NOMO-1 (cell line): ENCODE measurements at regions not wholly inside any gene's neighbourhood (a gene's known extent, or its start where the extent isn't known, plus 50 kb on each side); places are given as distances from the start of the nearest gene placed in this dataset.

Experiments
- DNase-seq, 2 experiments: peaks; one replicate each; lab custom pipeline; 2025; ENCODE audit not compliant: unreplicated experiment in 2 of 2; lab: John Stamatoyannopoulos, UW

DNA sequence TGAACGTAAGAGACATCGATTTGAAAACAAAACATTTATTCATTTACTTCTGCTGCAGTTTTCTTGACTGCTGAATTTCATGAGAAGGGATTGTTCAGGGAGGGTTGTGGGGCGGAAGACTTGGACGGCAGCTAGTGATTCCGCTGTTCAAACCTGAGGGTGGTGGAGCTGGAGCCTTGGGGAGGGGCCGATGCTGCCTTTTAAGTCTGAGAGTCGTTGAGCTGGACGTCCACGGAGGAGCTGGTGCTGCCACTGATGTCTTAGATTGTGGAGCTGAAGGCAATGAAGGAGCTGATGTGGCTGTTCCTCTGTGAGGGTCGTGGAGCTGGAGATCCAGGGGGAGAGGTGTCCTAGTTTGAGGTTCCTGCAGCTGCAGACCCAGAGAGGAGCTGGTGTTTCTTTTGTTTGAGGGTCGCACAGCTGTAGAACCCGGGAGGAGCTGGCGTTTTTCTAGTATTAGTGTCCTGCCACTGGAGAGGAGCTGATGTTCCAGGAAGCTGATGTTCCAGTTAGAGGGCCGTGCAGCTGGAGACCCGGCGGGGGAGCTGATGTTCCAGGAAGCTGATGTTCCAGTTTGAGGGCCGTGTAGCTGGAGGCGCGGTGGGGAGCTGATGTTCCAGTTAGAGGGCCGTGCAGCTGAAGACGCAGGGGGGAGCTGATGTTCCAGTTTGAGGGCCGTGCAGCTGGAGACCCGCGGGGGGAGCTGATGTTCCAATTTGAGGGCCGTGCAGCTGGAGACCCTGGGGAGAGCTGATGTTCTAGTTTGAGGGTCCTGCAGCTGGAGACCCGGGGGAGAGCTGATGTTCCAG, 150.9 kb downstream of the RTP5 start:
- DNase-seq = no peak

DNA sequence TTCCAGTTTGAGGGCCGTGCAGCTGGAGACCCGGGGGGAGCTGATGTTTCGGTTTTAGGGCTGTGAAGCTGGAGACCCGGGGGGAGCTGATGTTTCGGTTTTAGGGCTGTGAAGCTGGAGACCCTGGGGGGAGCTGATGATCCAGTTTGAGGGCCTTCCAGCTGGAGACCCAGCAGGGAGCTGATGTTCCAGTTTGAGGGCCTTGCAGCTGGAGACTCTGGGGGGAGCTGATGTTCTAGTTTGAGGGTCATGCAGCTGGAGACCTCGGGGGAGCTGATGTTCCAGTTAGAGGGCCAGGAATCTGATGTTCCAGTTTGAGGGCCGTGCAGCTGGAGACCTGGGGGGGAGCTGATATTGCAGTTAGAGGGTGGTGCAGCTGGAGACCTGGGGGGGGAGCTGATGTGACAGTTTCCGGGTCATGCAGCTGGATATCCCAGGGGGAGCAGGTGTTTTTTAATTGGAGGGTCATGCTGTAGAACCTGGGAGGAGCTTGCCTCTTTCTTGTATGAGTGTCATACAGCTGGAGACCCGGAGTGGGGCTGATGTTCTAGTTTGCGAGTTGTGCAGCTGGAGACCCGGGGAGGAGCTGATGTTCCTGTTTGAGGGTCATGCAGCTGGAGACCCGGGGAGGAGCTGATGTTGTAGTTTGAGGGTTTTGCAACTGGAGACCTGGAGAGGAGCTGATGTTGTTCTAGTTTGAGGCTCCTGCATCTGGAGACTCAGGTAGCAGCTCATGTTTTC, 153.2 kb downstream of the RTP5 start:
- DNase-seq = no peak

DNA sequence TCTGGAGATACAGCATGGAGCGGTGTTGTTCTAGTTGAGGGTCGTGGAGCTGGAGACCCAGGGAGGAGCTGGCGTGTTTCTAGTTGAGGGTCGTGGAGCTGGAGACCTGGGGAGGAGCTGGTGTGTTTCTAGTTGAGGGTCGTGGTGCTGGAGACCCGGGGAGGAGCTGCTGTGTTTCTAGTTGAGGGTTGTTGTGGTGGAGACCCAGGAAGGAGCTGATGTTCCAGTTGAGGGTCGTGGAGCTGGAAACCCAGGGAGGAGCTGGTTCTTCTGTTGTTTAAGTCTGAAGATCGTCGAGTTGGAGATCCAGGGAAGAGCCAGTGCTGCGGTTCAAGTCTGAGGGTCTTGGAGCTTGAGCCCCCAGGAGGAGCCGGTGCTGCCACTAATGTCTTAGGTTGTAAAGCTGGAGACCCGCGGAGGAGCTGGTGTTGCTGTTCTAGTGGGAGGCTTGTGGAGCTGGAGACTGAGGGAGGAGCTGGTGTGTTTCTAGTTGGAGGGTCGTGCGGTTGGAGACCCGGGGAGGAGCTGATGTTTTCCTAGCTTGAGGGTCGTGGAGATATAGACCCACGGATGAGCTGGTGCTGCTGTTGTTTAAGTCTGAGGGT, 155.3 kb downstream of the RTP5 start:
- no peak for DNase-seq

DNA sequence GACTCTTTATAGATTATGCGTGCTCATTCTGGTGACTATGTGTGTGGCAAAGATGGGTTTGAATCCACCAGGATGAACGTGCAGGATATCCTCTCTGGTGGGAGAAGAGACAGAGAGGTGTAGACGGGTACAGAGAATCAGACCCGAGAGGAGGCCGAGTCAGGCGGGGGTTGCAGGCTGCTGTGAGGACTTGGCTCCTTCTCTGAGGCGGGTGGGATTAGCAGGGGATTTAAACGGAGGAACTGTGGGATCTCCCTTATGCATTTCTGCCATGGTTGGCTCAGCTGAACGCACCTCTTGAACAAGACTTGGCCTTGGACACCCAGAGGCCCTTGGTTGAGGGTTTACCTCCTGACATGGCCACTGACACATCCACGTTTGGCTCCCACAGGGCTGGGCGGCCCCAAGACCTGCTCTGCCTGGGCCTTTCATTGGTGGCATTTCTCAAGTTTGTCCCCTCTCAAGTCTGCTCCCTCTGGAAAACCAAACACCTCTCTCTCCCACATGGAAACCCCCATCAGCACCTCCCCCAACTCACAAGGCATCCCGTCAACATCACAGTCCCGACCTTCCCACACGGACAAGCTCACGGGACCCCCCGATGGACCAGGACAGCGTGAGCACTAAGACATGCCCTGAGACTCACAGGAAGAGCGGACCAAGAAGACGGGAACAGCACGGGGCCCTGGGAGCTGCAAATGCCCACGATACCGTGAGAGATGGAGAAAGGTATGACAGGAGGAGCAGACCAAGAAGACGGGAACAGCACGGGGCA, 158.3 kb downstream of the RTP5 start:
- no peak for DNase-seq

DNA sequence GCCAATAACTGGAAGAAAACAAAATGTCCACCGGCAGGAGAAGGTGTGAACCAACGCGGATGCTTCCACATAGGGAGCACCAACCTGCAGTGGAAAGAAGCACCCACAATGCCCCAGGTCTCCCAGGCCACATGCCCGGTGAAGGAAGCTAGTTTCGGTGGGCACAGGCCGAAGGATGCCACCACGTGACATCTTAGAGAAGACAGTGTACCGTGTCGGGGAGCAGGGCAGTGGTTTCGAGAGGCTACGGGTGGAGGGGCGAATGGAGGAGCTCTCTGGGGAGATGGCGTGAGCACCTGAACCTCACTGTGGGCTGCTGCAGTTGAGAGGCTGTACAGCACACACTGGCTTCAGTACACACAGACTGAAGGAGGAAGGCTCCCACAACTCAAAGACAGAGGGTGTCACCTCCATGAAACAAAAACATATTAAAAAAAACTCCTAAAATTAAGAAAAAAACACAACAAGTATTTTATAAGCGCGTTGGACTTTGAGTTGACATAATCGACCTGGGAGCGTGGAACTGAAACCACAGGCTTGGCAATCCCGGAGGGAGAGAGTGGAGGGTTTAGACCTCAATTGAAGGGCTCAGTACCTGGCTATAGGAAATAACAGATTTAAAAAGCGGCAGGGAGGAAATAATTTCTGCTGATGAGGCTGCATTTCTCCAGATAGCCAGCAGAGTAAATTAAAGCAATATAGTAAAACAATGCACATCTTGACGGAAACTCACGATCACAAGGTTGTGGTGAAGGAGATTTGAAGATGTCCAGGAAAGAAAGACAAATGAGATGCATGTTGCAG, 160.1 kb downstream of the RTP5 start:
- peak in 1 of 2 experiments; percentile 12 for DNase-seq

DNA sequence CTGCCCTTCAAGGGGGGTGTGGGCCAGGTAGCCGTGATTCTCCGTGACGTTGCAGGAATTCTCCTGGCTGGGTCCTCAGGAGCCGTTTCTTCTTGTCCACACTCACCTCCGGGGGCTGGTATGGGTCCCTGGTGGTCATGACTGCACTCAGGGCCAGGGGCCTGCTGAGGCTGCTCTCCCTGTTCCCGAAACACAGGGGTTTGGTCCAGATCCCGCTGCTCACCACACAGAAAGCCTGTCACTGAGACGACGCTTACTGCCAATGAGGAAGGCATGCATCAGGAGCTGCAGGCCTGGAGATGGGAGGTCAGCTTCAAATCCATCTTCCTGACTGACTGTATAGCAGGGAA, 160.7 kb downstream of the RTP5 start:
- DNase-seq = no peak

DNA sequence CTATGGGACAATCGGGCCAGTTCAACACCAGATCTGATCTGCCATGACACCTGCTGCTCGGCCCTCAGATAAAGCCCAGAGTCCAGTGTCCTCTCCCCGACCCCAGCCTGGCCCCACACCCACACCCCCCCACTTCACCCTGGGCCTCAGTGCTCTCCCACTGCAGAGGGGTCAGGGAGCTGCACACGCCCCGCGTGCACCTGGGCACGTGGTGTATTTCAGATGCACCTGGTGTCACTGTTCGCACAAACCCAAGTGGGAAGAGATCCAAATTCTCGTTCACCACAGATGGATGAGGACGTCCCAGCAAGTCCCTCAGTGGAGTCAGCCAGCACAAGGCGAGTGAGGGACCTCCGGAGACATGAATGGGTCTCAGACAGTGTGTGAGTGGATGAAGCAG, 161.3 kb downstream of the RTP5 start:
- DNase-seq = no peak

DNA sequence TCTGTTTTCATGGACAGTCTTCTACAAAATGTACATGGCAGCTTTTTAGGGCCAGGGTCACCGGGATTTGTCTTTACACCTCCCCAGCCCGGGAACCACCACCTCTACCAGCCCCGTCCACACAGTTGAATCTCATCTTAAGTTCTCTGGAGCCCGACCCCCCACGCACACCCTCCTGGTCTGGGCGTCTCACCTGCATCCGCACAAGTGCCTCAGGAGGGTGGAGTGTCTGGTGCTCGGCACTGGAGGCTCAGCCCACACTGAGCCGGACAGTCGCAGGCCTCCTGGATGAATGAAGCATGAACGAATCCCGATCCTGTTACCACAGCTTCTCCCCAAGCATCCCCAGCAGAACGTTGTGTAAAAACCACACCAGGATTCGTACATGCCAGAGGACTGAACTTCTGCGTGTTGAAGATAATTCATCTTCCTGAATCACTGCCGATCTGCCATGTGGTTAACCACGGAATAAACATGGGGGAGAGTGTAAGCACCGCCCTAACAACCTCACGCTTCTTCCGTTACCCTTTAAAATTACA, 162.0 kb downstream of the RTP5 start:
- DNase-seq = peak; percentile 51 to 68

DNA sequence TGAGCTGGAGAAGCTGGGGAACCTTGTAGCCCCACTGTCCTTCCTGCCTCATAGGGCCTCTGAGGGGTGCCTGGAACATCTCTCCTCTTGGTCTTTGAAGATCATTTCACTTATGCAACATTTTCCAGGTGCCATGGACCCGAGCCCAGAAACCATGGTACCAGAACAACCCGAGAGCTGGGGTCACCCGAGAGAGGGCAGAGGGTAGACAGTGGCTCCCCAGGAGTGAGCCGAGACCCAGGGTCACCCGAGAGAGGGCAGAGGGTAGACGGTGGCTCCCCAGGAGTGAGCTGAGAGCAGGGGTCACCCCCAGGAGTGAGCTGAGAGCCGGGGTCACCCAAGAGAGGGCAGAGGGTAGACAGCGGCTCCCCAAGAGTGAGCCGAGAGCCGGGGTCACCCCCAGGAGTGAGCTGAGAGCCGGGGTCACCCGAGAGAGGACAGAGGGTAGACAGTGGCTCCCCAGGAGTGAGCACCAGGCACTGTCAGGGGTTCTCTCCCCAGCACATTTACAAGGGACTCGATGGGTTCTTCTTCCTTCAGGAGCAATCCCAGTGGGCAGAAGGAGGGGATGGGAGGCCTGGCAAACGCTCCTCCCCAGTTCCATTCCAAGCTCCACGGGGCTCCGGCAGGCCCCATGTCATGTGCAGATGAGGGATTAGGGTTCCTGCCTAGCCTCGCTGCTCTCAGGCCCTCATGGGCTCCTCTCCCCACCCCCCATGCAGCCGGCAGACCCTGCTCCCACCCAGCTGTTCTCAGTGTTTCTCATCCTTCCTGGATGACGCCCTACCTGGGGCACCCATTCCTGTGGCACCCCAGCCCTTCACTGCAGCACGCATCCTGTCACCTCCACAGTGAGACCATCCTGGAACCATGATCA, 163.5 kb downstream of the RTP5 start:
- no peak for DNase-seq

DNA sequence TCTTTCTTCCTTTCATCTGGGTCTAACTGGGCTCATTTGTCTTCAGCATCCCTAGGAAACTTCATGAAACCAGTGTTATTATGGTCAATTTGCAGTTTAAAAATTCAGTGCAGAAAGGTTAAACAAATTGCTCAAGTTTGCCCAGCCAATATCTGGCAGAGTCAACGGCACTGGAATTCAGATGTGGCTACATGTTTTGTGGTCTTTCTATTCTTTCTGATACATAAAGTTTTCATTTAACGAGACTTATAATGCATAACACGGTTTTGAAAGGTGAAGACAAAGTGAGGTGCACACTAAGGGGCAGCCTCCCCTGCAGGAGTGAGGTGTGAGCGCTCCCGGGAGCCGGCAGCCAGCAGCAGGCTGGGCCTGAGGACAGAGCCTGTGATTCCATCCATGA, 164.6 kb downstream of the RTP5 start:
- no peak for DNase-seq

DNA sequence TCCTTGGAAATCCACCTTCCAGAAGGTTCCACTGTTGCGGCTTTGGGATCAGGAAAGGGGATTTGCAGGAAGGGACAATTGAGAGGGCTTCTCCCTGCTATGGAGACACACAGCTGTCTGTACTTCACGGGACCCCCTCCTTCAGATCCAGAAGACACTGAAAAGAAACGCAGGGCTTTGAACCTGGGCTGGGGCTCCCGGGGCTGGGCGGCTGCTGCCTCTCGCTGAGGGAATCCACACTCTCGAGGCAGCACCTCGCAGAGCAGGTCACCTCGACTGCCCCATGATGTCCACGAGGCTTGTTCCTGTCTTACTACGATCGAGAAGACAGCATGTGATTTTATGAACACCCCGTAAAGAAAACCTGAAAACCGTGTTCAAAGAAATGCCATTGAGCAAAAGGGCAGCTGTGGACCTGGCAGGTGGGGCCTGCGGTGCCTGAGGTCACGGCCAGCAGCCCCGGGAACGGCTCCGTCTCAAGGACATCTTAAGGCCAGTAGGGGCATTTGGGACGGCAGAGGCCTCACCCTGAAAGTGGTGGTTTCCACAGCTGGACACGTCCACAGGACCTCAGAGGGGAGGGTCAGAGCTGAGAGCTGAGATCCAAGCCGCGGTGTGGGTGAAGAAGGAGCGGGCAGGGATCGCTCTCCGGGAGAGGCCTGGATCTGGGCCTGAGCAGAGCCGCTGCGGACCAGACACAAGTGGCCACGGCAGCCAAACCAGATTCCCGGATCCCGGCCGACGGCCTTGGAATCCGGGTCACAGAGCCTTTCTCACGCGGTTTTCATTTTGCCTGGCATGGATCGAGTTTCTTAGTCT, 165.7 kb downstream of the RTP5 start:
- DNase-seq = no peak

DNA sequence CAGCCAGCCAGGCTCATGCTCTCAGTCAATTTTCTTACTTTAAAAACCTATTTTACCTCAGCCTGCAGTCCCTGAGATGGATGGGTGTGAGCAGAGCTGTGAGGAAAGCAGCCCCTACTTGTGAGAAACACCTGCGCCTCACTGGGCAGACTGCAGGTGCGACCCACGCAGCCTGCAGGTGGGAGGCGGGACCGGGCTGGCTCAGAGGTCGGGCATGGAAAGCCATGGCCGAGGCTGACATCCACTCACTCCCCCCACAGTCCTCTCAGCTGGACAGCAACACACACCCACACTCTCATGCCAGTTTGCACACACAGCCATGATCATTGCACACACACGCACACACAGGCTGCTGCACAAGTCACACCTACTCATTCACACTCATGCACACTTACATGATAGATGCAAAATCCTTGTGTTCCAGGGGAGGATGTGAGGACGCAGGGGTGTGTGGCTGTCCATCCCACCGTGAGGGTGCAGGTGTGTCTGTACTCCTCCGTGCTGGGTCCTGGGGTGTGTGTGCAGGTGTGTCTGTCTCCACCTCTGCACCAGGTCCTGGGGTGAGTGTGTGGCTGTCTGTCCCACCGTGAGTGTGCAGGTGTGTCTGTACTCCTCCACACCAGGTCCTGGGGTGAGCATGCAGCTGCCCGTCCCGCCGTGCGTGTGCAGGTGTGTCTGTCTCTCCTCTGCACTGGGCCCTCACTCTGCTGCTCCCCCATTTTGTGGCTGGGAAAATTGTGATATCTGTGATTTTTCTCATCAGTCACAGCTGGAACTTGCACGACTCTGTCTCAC, 166.5 kb downstream of the RTP5 start:
- no peak for DNase-seq

DNA sequence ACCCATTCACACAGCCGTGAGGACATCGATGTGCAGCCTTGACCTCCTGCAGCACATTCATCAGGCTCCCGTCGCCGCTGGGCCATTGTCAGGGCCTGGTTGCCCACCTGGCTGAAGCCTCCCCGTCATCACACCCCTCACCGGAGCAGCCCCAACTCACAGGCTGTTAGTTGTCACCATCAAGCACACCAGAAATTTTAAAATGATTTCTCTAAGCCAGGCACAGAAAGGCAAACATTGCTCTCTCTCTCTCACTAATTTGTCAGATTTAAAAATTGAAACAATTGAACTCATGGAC, 167.1 kb downstream of the RTP5 start:
- no peak for DNase-seq

DNA sequence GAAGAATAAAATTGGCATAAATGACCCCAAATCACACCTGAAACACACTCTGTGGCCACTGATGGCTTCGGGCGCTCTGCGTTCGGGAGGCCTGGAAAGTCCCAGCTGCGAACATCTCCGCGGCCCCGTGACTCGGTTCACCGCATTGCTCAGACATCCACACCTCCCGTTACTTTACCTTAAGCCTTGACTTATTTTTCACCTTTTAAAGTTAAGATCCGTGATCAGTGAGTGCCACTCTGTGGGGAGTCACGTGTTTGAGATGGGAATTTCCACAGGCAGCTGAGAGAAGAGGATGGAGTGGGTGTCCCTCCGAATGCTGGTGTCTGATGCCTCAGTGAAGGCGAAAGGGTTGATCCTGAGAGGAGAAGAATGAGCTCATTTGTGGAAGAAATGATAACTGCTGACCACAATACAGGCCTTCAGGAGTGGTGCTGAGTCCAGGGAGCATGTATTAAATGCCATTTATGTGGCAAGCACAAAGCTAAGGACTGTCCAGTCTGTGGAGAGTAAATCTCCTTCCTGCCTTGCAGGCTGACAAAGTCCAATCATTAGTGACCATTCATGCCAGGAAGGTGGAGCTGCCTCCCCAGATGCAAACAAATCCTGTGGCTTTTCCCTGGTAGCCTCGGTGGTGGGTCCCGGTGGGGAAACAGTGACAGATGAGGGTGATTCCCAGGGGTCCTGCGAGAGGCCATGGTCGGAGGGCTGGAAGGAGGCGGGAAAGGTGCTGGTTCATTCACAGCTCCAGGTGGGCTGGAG, 168.8 kb downstream of the RTP5 start:
- no peak for DNase-seq

DNA sequence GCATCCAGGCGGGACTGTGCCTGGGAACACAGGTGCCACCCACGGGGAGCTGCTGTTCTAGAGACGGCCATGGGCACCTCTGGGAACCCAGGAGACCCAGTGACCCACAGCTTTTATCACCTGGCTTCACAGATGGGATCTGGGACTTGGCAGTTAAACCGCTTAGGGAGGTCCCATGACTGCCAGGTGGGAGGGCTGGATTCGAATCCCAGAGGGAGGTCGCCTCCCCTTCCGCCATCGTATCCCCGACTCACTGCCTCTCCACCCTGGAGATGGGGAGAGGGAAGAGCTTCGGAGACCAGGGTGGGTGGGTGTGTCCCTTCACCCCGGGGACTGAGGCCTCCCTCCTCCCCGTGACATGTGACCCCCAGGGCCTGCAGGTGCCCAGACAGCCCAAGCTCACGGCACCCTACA, 169.4 kb downstream of the RTP5 start:
- no peak for DNase-seq

DNA sequence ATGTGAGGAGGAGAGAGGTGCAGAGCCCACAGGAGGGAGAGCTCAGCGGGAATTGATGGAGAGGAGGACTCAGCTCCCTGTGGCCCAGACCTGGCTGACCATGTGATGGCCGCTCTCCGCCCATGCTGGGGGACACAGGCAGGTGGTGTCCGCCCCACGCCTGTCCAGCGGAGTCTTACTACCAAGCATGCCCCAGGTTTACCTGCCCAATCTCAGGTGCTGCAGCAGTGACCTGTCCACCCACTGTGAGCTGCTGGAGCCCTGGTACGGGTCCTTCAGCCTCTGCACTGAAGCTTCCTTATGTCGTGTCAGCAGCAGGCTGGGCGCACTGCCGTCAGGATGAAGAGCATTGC, 170.8 kb downstream of the RTP5 start:
- no peak for DNase-seq

DNA sequence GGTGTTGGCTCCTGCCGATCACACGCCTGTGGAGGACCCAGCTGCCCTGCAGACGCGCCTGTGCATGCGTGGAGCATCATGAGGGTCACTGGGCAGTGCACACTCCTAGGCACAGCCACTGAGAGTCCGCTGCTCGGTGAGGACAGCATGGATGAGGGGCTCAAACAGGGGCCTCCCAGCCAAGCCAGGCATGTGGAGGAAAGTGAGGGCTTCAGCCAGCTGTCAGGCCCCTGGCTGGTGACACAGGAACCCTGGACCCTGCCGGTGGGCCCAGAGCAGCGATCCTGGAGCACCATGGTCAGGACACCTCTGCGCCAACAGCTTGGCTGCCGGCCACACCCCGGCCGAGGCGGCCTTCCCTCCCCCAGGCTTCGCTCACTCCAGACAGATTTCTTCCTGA, 171.2 kb downstream of the RTP5 start:
- DNase-seq = no peak
